Lung microvascular endothelial cell (primary cell): ENCODE measurements at regions not wholly inside any gene's neighbourhood (a gene's known extent, or its start where the extent isn't known, plus 50 kb on each side); places are given as distances from the start of the nearest gene placed in this dataset.
"Not testable (repeated sequence)": the region's sequence is repeated elsewhere in the genome, so short reads cannot be mapped to it uniquely, and the experiment has no call there.

Source experiments
- DNase-seq, 2 donors: peaks; one replicate each; pipeline versions ENCODE4 v3.0.0 to v3.0.0-alpha.2; 2010; ENCODE audit warnings: low read depth in 2 of 2

- no peak for DNase-seq
Measured at GRCh38 chr16:75987323-75987722, 261.0 kb upstream of the CPHXL start.

- no peak for DNase-seq
Measured at GRCh38 chr16:75996491-75996890, 270.2 kb upstream of the CPHXL start.

GRCh38 chr16:75997606-75998005 lies 271.3 kb upstream of the CPHXL start:
- DNase-seq: no peak

- no peak for DNase-seq
Measured at GRCh38 chr16:76007645-76008044, 269.6 kb upstream of the CNTNAP4 start.

- no peak for DNase-seq
Measured at GRCh38 chr16:76023835-76024234, 253.4 kb upstream of the CNTNAP4 start.

GRCh38 chr16:76035689-76036088 lies 241.5 kb upstream of the CNTNAP4 start:
- no peak for DNase-seq

GRCh38 chr16:76038097-76038496 lies 239.1 kb upstream of the CNTNAP4 start:
- no peak for DNase-seq

- DNase-seq: no peak
Measured at GRCh38 chr16:76052725-76053124, 224.5 kb upstream of the CNTNAP4 start.

GRCh38 chr16:76059186-76059585 lies 218.0 kb upstream of the CNTNAP4 start:
- no peak for DNase-seq

GRCh38 chr16:76059701-76060100 lies 217.5 kb upstream of the CNTNAP4 start:
- DNase-seq: no peak

- no peak for DNase-seq
Measured at GRCh38 chr16:76071690-76072089, 205.5 kb upstream of the CNTNAP4 start.

GRCh38 chr16:76081967-76082366 lies 195.2 kb upstream of the CNTNAP4 start:
- DNase-seq: no peak

GRCh38 chr16:76106647-76107046 lies 170.6 kb upstream of the CNTNAP4 start:
- DNase-seq: no peak

- DNase-seq: no peak
Measured at GRCh38 chr16:76108460-76108859, 168.7 kb upstream of the CNTNAP4 start.

GRCh38 chr16:76114681-76115080 lies 162.5 kb upstream of the CNTNAP4 start:
- no peak for DNase-seq

GRCh38 chr16:76118344-76118743 lies 158.9 kb upstream of the CNTNAP4 start:
- DNase-seq: no peak

GRCh38 chr16:76121636-76122035 lies 155.6 kb upstream of the CNTNAP4 start:
- no peak for DNase-seq

- DNase-seq: no peak
Measured at GRCh38 chr16:76123966-76124365, 153.2 kb upstream of the CNTNAP4 start.

GRCh38 chr16:76125871-76126270 lies 151.3 kb upstream of the CNTNAP4 start:
- DNase-seq: no peak

- DNase-seq: not testable (repeated sequence)
Measured at GRCh38 chr16:76138056-76138455, 139.1 kb upstream of the CNTNAP4 start.

- no peak for DNase-seq
Measured at GRCh38 chr16:76157629-76158028, 119.6 kb upstream of the CNTNAP4 start.

- DNase-seq: no peak
Measured at GRCh38 chr16:76162046-76162445, 115.2 kb upstream of the CNTNAP4 start.

- no peak for DNase-seq
Measured at GRCh38 chr16:76164970-76165558, 112.1 kb upstream of the CNTNAP4 start.

- DNase-seq: no peak
Measured at GRCh38 chr16:76175718-76176117, 101.5 kb upstream of the CNTNAP4 start.
